ENCODE measurements at regions not wholly inside any gene's neighbourhood (a gene's known extent, or its start where the extent isn't known, plus 50 kb on each side); places are given as distances from the start of the nearest gene placed in this dataset.

GRCh38 chr7:155244675-155245074, 53.0 kb upstream of the INSIG1 start:
- TF ChIP-seq REST (IDR thresholded peaks at IDR 0.05; ENCODE audit: insufficient read depth in 1 of 2, low read depth in 2 of 2, low read length in 2 of 2), result no peak
- TF ChIP-seq SIN3A (IDR thresholded peaks at IDR 0.05; ENCODE audit: borderline replicate concordance, insufficient read depth, low read length), result no peak
- TF ChIP-seq TAF1 (IDR thresholded peaks at IDR 0.05; ENCODE audit: borderline replicate concordance, insufficient read depth, low read length), result no peak
- TF ChIP-seq FOXP2 (optimal IDR thresholded peaks at IDR 0.05; ENCODE audit: borderline replicate concordance, extremely low read depth, extremely low read length, insufficient read depth), result no peak
- TF ChIP-seq POLR2AphosphoS5 (IDR thresholded peaks at IDR 0.05; ENCODE audit: low read depth, low read length), result no peak

GRCh38 chr7:155247479-155248365, 50.0 kb upstream of the INSIG1 start:
- no peak for TF ChIP-seq REST (IDR thresholded peaks at IDR 0.05; ENCODE audit: insufficient read depth in 1 of 2, low read depth in 2 of 2, low read length in 2 of 2)

Measured in PFSK-1 (cell line).